ENCODE measurements at regions not wholly inside any gene's neighbourhood (a gene's known extent, or its start where the extent isn't known, plus 50 kb on each side); places are given as distances from the start of the nearest gene placed in this dataset.

GRCh38 chr4:61004651-61005170 lies 195.4 kb upstream of the ADGRL3 start:
- ChIA-PET POLR2A (no interaction called here), CTCF (no interaction called here)
- H3K27ac ChIP-seq (ENCODE audit: insufficient read depth, low read depth, low read length), result no peak overlapping the region
- H3K27me3 ChIP-seq (ENCODE audit: control insufficient read depth in 2 of 2, insufficient read depth in 2 of 2, low read length in 2 of 2), result no peaks in the 10 kb centered on the region
- intact Hi-C loops (cut with micrococcal nuclease) (no loop called here), dilution Hi-C loops (cut with MboI; ENCODE audit: extremely low pct_ligation_motif_present, low sequenced_read_pairs) (no loop called here)
- no peaks in the 10 kb centered on the region for H3K4me1 ChIP-seq (ENCODE audit: control insufficient read depth, extremely low read depth, insufficient read depth, low read length)
- H3K9ac ChIP-seq (replicated peaks; ENCODE audit: extremely low read depth, insufficient read depth, low read length), result no peak overlapping the region
- FAIRE-seq, result no peak
- H3K4me2 ChIP-seq (ENCODE audit: insufficient read depth, low read length), result no peak overlapping the region
- peaks cover 2% of the 10 kb centered on the region for H3K9me3 ChIP-seq (replicated peaks; ENCODE audit: control insufficient read depth, insufficient read depth, low read length)
- H3K36me3 ChIP-seq (ENCODE audit: control insufficient read depth in 2 of 2, extremely low read depth in 1 of 2, insufficient read depth in 2 of 2, low read length in 2 of 2), result no peaks in the 10 kb centered on the region
- no peak overlapping the region for H2AFZ ChIP-seq (ENCODE audit: low read depth, low read length)
- TF ChIP-seq POLR2AphosphoS5 (IDR thresholded peaks at IDR 0.05; ENCODE audit: insufficient read depth, low read depth, low read length) (no peak), EZH2 (IDR thresholded peaks at IDR 0.05; ENCODE audit: borderline replicate concordance, low read depth, low read length, severe bottlenecking) (no peak), GATA2 (IDR thresholded peaks at IDR 0.05; ENCODE audit: insufficient read depth, insufficient read length, low read depth, low read length) (no peak), FOS (IDR thresholded peaks at IDR 0.05; ENCODE audit: borderline replicate concordance, insufficient read depth, low read length) (no peak), MAX (IDR thresholded peaks at IDR 0.05; ENCODE audit: insufficient read depth, insufficient read length) (no peak), JUN (IDR thresholded peaks at IDR 0.05; ENCODE audit: borderline replicate concordance, insufficient read depth, insufficient read length, low read depth) (no peak), MYC (IDR thresholded peaks at IDR 0.05; ENCODE audit: low read depth, low read length) (no peak), POLR2A (IDR thresholded peaks at IDR 0.05; ENCODE audit: low read depth, low read length) (no peak)
- TF ChIP-seq, protein P1, sequence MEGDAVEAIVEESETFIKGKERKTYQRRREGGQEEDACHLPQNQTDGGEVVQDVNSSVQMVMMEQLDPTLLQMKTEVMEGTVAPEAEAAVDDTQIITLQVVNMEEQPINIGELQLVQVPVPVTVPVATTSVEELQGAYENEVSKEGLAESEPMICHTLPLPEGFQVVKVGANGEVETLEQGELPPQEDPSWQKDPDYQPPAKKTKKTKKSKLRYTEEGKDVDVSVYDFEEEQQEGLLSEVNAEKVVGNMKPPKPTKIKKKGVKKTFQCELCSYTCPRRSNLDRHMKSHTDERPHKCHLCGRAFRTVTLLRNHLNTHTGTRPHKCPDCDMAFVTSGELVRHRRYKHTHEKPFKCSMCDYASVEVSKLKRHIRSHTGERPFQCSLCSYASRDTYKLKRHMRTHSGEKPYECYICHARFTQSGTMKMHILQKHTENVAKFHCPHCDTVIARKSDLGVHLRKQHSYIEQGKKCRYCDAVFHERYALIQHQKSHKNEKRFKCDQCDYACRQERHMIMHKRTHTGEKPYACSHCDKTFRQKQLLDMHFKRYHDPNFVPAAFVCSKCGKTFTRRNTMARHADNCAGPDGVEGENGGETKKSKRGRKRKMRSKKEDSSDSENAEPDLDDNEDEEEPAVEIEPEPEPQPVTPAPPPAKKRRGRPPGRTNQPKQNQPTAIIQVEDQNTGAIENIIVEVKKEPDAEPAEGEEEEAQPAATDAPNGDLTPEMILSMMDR (IDR thresholded peaks at IDR 0.05; ENCODE audit: extremely low read depth in 1 of 2, insufficient read depth in 1 of 2, low read depth in 1 of 2, low read length in 2 of 2), result no peak
- no peaks in the 10 kb centered on the region for H4K20me1 ChIP-seq (replicated peaks; ENCODE audit: control insufficient read depth, extremely low read depth, insufficient read depth, low read length)
- BruUV-seq (replicated peaks), result no TSS peak
- no peak for DNase-seq (ENCODE audit: low read depth, low spot score)
- H3K79me2 ChIP-seq (ENCODE audit: control insufficient read depth, insufficient read depth, low read length), result no peaks in the 10 kb centered on the region
- H3K9me1 ChIP-seq (replicated peaks; ENCODE audit: control insufficient read depth, extremely low read depth, insufficient read depth, low read length), result no peaks in the 10 kb centered on the region
- H3K4me3 ChIP-seq (replicated peaks in 1 of 3; ENCODE audit: insufficient read depth in 1 of 3, low read depth in 1 of 3, low read length in 3 of 3), result no peak overlapping the region
